HCT116 (cell line): ENCODE measurements at regions not wholly inside any gene's neighbourhood (a gene's known extent, or its start where the extent isn't known, plus 50 kb on each side); places are given as distances from the start of the nearest gene placed in this dataset.

ENCODE experiments used
- ATAC-seq: fragments of 200-7000 bp; cut with Tn5 transposase; 2 replicates; pipeline ENCODE4 v1.9.1; 2020; ENCODE audit warnings: mild to moderate bottlenecking, moderate library complexity
- BruUV-seq: library from RNA; stranded (reverse); fragments of 400-500 nt; replicated peaks from 2 replicates; lab custom pipeline; 2021; lab: Mats Ljungman, UMichigan
- CTCF ChIA-PET: fragments of 300-600 bp; sonication (Branson Sonifier 250); formaldehyde crosslinking; loops from one replicate; lab custom pipeline; 2021; ENCODE audit warnings: antibody characterized with exemption; lab: Charles Lee
- POLR2A ChIA-PET: fragments of 300-600, 350-600 bp; sonication (Branson Sonifier 250); formaldehyde crosslinking; loops from one replicate; lab custom pipeline; 2021; ENCODE audit warnings: antibody characterized with exemption; lab: Charles Lee
- RAD21 ChIA-PET, 2 experiments: fragments of 300-600 bp; sonication (Branson Sonifier 250); formaldehyde crosslinking; loops; one replicate each; lab custom pipeline; 2023; ENCODE audit warnings: low total read pairs in 2 of 2; ENCODE audit not compliant: uncharacterized antibody in 2 of 2, unreplicated experiment in 2 of 2, low non-redundant PET in 1 of 2; lab: Charles Lee
- DNase-seq: peaks from one replicate; pipeline ENCODE4 v3.0.0-alpha.2; 2010; ENCODE audit warnings: low read depth, low spot score
- H2AFZ ChIP-seq: fragments of 200-600 bp; shearing (Covaris generic), sonication (generic); 2 replicates; pipeline ENCODE4 v1.6.1; 2017; ENCODE audit warnings: low read depth, mixed run types, mixed read lengths, antibody characterized with exemption, low read length; ENCODE audit not compliant: poor library complexity, severe bottlenecking
- H3K27ac ChIP-seq: 2 replicates; pipeline ENCODE4 v1.5.1; 2012; ENCODE audit warnings: low read depth, low read length
- H3K27me3 ChIP-seq: fragments of 200-600 bp; sonication (generic); 2 replicates; pipeline ENCODE4 v1.6.1; 2016; ENCODE audit warnings: mixed run types, low read length, mixed read lengths; ENCODE audit not compliant: insufficient read depth
- H3K36me3 ChIP-seq, 2 experiments: fragments of 200-500 bp in 1 of 2; fragments of 200-600 bp in 1 of 2; sonication (Bioruptor generic) in 1 of 2; sonication (generic) in 1 of 2; 2 replicates each; pipeline versions ENCODE4 v1.5.1 to v1.6.1; 2014 to 2016; ENCODE audit warnings: low read length in 2 of 2, inconsistent platforms in 1 of 2, mixed read lengths in 1 of 2, mixed run types in 1 of 2; ENCODE audit not compliant: insufficient read depth in 2 of 2, control insufficient read depth in 1 of 2
- H3K4me1 ChIP-seq, 2 experiments: fragments of 200-600 bp in 1 of 2; sonication (generic) in 1 of 2; 2 replicates each; pipeline versions ENCODE4 v1.5.1 to v1.6.1; 2012 to 2017; ENCODE audit warnings: low read length in 2 of 2, inconsistent platforms in 1 of 2, mild to moderate bottlenecking in 1 of 2, mixed read lengths in 1 of 2, mixed run types in 1 of 2, moderate library complexity in 1 of 2; ENCODE audit not compliant: insufficient read depth in 2 of 2, control insufficient read depth in 1 of 2
- H3K4me2 ChIP-seq: fragments of 200-600 bp; sonication (generic); 2 replicates; pipeline ENCODE4 v1.6.1; 2017; ENCODE audit warnings: mixed run types, low read length, mixed read lengths
- H3K4me3 ChIP-seq, 2 experiments: fragments of 200-600 bp in 1 of 2; sonication (generic) in 1 of 2; replicated peaks in 1 of 2; 2 replicates each; pipeline ENCODE4 v1.5.1; 2011 to 2016; ENCODE audit warnings: low read length in 2 of 2, control low read depth in 1 of 2, low read depth in 1 of 2, mild to moderate bottlenecking in 1 of 2, mixed read lengths in 1 of 2, mixed run types in 1 of 2
- H3K79me2 ChIP-seq: fragments of 200-600 bp; sonication (generic); 2 replicates; pipeline ENCODE4 v1.6.1; 2017; ENCODE audit warnings: mild to moderate bottlenecking, mixed run types, low read length, moderate library complexity, mixed read lengths; ENCODE audit not compliant: insufficient read depth
- H3K9ac ChIP-seq: fragments of 200-600 bp; sonication (generic); 2 replicates; pipeline ENCODE4 v1.6.1; 2016; ENCODE audit warnings: low read length, mixed read lengths
- H3K9me2 ChIP-seq: fragments of 200-600 bp; sonication (generic), shearing (Covaris generic); 2 replicates; pipeline ENCODE4 v1.6.1; 2017; ENCODE audit warnings: mixed run types, mild to moderate bottlenecking, moderate library complexity; ENCODE audit not compliant: insufficient read depth
- H3K9me3 ChIP-seq, 2 experiments: fragments of 200-500 bp in 1 of 2; fragments of 200-600 bp in 1 of 2; sonication (Bioruptor generic) in 1 of 2; sonication (generic) in 1 of 2; 2 replicates each; pipeline ENCODE4 v1.6.1; 2014 to 2017; ENCODE audit warnings: low read length in 2 of 2, mixed read lengths in 2 of 2, inconsistent platforms in 1 of 2, low read depth in 1 of 2, mild to moderate bottlenecking in 1 of 2, mixed run types in 1 of 2, moderate library complexity in 1 of 2; ENCODE audit not compliant: control insufficient read depth in 1 of 2, insufficient read depth in 1 of 2
- H4K20me1 ChIP-seq: fragments of 200-600 bp; sonication (generic), shearing (Covaris generic); 2 replicates; pipeline ENCODE4 v1.6.1; 2017; ENCODE audit warnings: mixed run types, mild to moderate bottlenecking, moderate library complexity; ENCODE audit not compliant: insufficient read depth
- CBX3 ChIP-seq: IDR thresholded peaks from 2 replicates; pipeline ENCODE4 v1.6.1; 2012; ENCODE audit warnings: low read depth
- CEBPB ChIP-seq: IDR thresholded peaks from 2 replicates; pipeline ENCODE4 v1.6.1; 2012; ENCODE audit warnings: low read depth
- EZH2 ChIP-seq: fragments of 200-600 bp; sonication (generic); IDR thresholded peaks from 2 replicates; pipeline ENCODE4 v1.6.1; 2017; ENCODE audit warnings: antibody characterized with exemption, mixed run types
- EZH2phosphoT487 ChIP-seq: fragments of 200-600 bp; IDR thresholded peaks from 2 replicates; pipeline ENCODE4 v1.6.1; 2018; ENCODE audit warnings: antibody characterized with exemption, borderline replicate concordance
- FOSL1 ChIP-seq: IDR thresholded peaks from 2 replicates; pipeline ENCODE4 v1.6.1; 2012; ENCODE audit warnings: low read depth
- JUND ChIP-seq: IDR thresholded peaks from 2 replicates; pipeline ENCODE4 v1.6.1; 2012
- POLR2A ChIP-seq: IDR thresholded peaks from 2 replicates; pipeline ENCODE4 v1.7.0; 2011; ENCODE audit warnings: borderline replicate concordance; ENCODE audit not compliant: insufficient read depth, insufficient read length; ENCODE audit errors: extremely low read depth
- POLR2AphosphoS5 ChIP-seq: IDR thresholded peaks from 2 replicates; pipeline ENCODE4 v1.6.1; 2011; ENCODE audit warnings: mild to moderate bottlenecking, low read depth, low read length, moderate library complexity
- SIN3A ChIP-seq: IDR thresholded peaks from 2 replicates; pipeline ENCODE4 v1.6.1; 2012; ENCODE audit warnings: low read depth
- SP1 ChIP-seq: IDR thresholded peaks from 2 replicates; pipeline ENCODE4 v1.6.1; 2012; ENCODE audit warnings: low read depth
- SRF ChIP-seq: IDR thresholded peaks from 2 replicates; pipeline ENCODE4 v1.6.1; 2012; ENCODE audit warnings: low read depth
- TCF7L2 ChIP-seq: IDR thresholded peaks from 2 replicates; pipeline ENCODE4 v1.7.0; 2011; ENCODE audit warnings: borderline replicate concordance, inconsistent platforms; ENCODE audit not compliant: insufficient read depth, insufficient read length; ENCODE audit errors: extremely low read depth
- YY1 ChIP-seq: IDR thresholded peaks from 2 replicates; pipeline ENCODE4 v1.6.1; 2011; ENCODE audit warnings: low read length, low read depth, moderate library complexity, mild to moderate bottlenecking; ENCODE audit not compliant: insufficient replicate concordance; ENCODE audit errors: extremely low read depth
- ZFX ChIP-seq: fragments of 450-650 bp; IDR thresholded peaks from 2 replicates; pipeline ENCODE4 v1.6.1; 2017
- ZNF274 ChIP-seq: fragments of 200-500 bp; sonication (Bioruptor generic); IDR thresholded peaks from 2 replicates; pipeline ENCODE4 v1.6.1; 2014; ENCODE audit warnings: mild to moderate bottlenecking, low read depth, low read length, inconsistent platforms
- intact Hi-C: fragments of 100-400 bp; cut with micrococcal nuclease; formaldehyde crosslinking; loops from 2 replicates; pipeline ENCODE4 v1.10.0; 2022
- TF ChIP-seq, protein P1 (sequence below): IDR thresholded peaks from 2 replicates; pipeline ENCODE4 v1.6.1; 2012
- TF ChIP-seq, protein P2 (sequence below): IDR thresholded peaks from 2 replicates; pipeline ENCODE4 v1.6.1; 2012; ENCODE audit warnings: low read depth
- TF ChIP-seq, protein P3 (sequence below), 3 experiments: fragments of 200-600 bp in 1 of 3; sonication (generic) in 1 of 3; IDR thresholded peaks in 2 of 3; conservative IDR thresholded peaks in 1 of 3; 2 replicates each; pipeline ENCODE4 v1.5.1; 2012 to 2017; ENCODE audit warnings: low read depth in 2 of 3, low read length in 2 of 3, antibody characterized with exemption in 1 of 3, borderline replicate concordance in 1 of 3, control low read depth in 1 of 3, mild to moderate bottlenecking in 1 of 3, mixed read lengths in 1 of 3, mixed run types in 1 of 3, moderate library complexity in 1 of 3; ENCODE audit not compliant: insufficient read depth in 1 of 3
- TF ChIP-seq, protein P4 (sequence below): IDR thresholded peaks from 2 replicates; pipeline ENCODE4 v1.6.1; 2011; ENCODE audit warnings: mild to moderate bottlenecking, low read length, moderate library complexity; ENCODE audit not compliant: insufficient replicate concordance; ENCODE audit errors: extremely low read depth

DNA sequence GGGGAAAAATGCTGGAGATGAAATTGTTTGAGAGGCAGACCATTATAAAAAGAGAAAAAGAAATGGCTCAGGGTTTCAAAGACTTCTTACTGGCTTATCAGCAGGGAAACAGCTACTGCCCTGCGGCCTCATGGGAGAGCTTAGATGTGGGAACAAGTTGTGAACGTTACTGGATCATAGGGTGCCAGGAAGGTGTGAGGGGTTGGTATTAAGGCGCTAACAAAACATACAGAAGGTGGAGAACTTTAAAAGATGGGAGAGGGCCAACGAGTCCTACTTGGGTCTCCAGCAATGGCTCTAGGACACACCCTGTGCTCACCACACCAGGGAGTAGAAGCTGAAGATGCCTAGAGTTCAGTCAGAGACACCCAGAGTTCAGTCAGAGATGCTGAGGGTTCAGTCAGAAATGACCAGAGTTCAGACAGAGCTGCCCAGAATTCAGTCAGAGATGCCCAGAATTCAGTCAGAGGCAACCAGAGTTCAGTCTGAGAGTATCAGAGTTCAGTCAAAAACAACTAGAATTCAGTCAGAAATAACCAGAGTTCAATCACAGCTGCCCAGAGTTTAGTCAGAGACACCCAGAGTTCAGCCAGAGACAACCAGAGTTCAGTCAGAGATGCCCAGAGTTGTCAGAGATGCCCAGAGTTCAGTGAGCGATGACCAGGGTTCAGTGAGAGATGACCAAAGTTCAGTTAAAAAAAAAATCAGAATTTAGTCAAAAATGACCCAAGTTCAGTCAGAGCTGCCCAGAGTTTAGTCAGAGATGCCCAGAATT is 1103.6 kb downstream of the BCL11B start:
- H4K20me1 ChIP-seq = no peaks in the 10 kb centered on the region
- H3K9me2 ChIP-seq = no peaks in the 10 kb centered on the region
- H3K79me2 ChIP-seq = no peaks in the 10 kb centered on the region
- H2AFZ ChIP-seq = no peak overlapping the region
- no peaks in the 10 kb centered on the region for H3K36me3 ChIP-seq
- no TSS peak for BruUV-seq
- ATAC-seq = no peak
- no peak for TF ChIP-seq EZH2
- no peak for TF ChIP-seq CEBPB
- TF ChIP-seq POLR2A = no peak
- TF ChIP-seq, protein P1, sequence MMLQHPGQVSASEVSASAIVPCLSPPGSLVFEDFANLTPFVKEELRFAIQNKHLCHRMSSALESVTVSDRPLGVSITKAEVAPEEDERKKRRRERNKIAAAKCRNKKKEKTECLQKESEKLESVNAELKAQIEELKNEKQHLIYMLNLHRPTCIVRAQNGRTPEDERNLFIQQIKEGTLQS = no peak
- TF ChIP-seq FOSL1 = no peak
- no peak for TF ChIP-seq SIN3A
- TF ChIP-seq, protein P2, sequence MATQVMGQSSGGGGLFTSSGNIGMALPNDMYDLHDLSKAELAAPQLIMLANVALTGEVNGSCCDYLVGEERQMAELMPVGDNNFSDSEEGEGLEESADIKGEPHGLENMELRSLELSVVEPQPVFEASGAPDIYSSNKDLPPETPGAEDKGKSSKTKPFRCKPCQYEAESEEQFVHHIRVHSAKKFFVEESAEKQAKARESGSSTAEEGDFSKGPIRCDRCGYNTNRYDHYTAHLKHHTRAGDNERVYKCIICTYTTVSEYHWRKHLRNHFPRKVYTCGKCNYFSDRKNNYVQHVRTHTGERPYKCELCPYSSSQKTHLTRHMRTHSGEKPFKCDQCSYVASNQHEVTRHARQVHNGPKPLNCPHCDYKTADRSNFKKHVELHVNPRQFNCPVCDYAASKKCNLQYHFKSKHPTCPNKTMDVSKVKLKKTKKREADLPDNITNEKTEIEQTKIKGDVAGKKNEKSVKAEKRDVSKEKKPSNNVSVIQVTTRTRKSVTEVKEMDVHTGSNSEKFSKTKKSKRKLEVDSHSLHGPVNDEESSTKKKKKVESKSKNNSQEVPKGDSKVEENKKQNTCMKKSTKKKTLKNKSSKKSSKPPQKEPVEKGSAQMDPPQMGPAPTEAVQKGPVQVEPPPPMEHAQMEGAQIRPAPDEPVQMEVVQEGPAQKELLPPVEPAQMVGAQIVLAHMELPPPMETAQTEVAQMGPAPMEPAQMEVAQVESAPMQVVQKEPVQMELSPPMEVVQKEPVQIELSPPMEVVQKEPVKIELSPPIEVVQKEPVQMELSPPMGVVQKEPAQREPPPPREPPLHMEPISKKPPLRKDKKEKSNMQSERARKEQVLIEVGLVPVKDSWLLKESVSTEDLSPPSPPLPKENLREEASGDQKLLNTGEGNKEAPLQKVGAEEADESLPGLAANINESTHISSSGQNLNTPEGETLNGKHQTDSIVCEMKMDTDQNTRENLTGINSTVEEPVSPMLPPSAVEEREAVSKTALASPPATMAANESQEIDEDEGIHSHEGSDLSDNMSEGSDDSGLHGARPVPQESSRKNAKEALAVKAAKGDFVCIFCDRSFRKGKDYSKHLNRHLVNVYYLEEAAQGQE = no peak
- TF ChIP-seq, protein P3, sequence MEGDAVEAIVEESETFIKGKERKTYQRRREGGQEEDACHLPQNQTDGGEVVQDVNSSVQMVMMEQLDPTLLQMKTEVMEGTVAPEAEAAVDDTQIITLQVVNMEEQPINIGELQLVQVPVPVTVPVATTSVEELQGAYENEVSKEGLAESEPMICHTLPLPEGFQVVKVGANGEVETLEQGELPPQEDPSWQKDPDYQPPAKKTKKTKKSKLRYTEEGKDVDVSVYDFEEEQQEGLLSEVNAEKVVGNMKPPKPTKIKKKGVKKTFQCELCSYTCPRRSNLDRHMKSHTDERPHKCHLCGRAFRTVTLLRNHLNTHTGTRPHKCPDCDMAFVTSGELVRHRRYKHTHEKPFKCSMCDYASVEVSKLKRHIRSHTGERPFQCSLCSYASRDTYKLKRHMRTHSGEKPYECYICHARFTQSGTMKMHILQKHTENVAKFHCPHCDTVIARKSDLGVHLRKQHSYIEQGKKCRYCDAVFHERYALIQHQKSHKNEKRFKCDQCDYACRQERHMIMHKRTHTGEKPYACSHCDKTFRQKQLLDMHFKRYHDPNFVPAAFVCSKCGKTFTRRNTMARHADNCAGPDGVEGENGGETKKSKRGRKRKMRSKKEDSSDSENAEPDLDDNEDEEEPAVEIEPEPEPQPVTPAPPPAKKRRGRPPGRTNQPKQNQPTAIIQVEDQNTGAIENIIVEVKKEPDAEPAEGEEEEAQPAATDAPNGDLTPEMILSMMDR (IDR thresholded peaks at IDR 0.05 in 2 of 3, conservative IDR thresholded peaks at IDR 0.05 in 1 of 3; ENCODE audit: borderline replicate concordance in 1 of 3, insufficient read depth in 1 of 3, low read depth in 2 of 3, low read length in 2 of 3) = no peak
- TF ChIP-seq SRF = no peak
- TF ChIP-seq, protein P4, sequence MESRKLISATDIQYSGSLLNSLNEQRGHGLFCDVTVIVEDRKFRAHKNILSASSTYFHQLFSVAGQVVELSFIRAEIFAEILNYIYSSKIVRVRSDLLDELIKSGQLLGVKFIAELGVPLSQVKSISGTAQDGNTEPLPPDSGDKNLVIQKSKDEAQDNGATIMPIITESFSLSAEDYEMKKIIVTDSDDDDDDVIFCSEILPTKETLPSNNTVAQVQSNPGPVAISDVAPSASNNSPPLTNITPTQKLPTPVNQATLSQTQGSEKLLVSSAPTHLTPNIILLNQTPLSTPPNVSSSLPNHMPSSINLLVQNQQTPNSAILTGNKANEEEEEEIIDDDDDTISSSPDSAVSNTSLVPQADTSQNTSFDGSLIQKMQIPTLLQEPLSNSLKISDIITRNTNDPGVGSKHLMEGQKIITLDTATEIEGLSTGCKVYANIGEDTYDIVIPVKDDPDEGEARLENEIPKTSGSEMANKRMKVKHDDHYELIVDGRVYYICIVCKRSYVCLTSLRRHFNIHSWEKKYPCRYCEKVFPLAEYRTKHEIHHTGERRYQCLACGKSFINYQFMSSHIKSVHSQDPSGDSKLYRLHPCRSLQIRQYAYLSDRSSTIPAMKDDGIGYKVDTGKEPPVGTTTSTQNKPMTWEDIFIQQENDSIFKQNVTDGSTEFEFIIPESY = no peak
- TF ChIP-seq JUND = no peak
- TF ChIP-seq TCF7L2 = no peak
- no peak for TF ChIP-seq EZH2phosphoT487
- no peak for TF ChIP-seq ZNF274
- no peak for TF ChIP-seq SP1
- TF ChIP-seq YY1 = no peak
- no peak for TF ChIP-seq ZFX
- TF ChIP-seq POLR2AphosphoS5 = no peak
- no peak for TF ChIP-seq CBX3
- TF ChIP-seq, all 23 proteins: peak for 0
- ChIA-PET RAD21 (no interaction called here), POLR2A (no interaction called here), CTCF (no interaction called here)
- Histone ChIP-seq H3K9ac (no peak overlapping the region), H3K4me3 (no peak overlapping the region), H3K27me3 (no peaks in the 10 kb centered on the region), H3K4me2 (no peak overlapping the region), H3K27ac (no peak overlapping the region), H3K4me1 (no peaks in the 10 kb centered on the region), H3K9me3 (no peaks in the 10 kb centered on the region; a peak in 1 of 4 replicates)
- intact Hi-C loops = no loop called here
- DNase-seq = no peak
